ENCODE measurements at regions not wholly inside any gene's neighbourhood (a gene's known extent, or its start where the extent isn't known, plus 50 kb on each side); places are given as distances from the start of the nearest gene placed in this dataset.

DNA sequence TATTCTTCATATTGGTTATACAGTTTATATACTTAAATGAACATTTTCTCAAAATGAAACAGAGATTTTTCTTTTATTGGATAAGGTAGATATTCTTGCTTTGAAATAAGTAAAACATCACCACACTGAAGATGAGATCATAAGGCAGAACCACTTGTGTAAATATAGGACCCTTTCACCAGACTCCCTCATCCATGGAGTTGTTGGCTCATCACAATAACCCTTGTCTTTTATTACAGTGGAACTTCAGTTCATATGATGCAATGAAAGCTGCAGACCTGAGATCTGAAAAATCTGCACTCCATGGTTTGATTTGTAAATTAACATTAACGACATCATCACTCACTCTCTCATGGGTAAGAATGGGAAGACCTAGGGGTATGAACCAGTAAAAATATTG lies 51.9 kb upstream of the DBX2 start:
- no peak for DNase-seq (ENCODE audit: low spot score)
- Histone ChIP-seq H3K27ac (no peak overlapping the region), H3K4me3 (no peak overlapping the region)
- TF ChIP-seq, protein P1, sequence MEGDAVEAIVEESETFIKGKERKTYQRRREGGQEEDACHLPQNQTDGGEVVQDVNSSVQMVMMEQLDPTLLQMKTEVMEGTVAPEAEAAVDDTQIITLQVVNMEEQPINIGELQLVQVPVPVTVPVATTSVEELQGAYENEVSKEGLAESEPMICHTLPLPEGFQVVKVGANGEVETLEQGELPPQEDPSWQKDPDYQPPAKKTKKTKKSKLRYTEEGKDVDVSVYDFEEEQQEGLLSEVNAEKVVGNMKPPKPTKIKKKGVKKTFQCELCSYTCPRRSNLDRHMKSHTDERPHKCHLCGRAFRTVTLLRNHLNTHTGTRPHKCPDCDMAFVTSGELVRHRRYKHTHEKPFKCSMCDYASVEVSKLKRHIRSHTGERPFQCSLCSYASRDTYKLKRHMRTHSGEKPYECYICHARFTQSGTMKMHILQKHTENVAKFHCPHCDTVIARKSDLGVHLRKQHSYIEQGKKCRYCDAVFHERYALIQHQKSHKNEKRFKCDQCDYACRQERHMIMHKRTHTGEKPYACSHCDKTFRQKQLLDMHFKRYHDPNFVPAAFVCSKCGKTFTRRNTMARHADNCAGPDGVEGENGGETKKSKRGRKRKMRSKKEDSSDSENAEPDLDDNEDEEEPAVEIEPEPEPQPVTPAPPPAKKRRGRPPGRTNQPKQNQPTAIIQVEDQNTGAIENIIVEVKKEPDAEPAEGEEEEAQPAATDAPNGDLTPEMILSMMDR (IDR thresholded peaks at IDR 0.05) = no peak

DNA sequence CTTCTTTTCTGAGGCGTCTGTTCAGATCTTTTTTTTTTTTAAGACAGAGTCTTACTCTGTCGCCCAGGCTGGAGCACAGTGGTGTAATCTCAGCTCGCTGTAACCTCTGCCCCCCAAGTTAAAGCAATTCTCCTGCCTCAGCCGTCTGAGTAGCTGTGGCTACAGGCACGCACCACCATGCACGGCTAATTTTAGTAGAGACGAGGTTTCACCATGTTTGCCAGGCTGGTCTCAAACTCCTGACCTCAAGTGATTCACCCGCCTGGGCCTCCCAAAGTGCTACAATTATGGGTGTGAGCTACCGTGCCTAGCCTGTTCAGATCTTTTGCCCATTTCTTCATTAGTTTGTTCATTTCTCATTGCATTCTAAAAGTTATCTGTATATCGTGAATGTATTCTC lies 55.1 kb upstream of the DBX2 start:
- H3K4me3 ChIP-seq = no peak overlapping the region
- H3K27ac ChIP-seq = no peak overlapping the region
- TF ChIP-seq, protein P1 (IDR thresholded peaks at IDR 0.05) = no peak
- DNase-seq (ENCODE audit: low spot score) = no peak

DNA sequence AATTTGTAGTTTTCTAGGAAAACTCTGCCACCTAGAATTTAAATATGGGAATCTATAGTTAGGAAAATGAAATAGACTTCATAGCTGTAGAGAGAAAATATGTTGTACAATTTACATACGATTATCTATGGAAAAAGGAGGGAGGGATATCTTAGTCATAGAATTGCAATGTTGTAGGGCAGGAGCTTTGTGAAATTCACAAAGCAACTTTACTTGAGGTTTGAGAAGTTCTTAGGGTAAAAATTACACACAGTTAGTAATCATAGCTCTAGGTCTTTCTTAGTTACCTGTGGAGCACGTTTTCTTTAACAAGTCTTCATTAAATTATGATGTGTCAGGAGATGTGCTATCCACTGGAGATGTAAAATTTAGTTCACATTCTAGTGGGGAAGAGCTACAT lies 61.4 kb upstream of the DBX2 start:
- no peak for DNase-seq (ENCODE audit: low spot score)
- Histone ChIP-seq H3K4me3 (no peak overlapping the region), H3K27ac (no peak overlapping the region)
- TF ChIP-seq, protein P1 (IDR thresholded peaks at IDR 0.05) = no peak

DNA sequence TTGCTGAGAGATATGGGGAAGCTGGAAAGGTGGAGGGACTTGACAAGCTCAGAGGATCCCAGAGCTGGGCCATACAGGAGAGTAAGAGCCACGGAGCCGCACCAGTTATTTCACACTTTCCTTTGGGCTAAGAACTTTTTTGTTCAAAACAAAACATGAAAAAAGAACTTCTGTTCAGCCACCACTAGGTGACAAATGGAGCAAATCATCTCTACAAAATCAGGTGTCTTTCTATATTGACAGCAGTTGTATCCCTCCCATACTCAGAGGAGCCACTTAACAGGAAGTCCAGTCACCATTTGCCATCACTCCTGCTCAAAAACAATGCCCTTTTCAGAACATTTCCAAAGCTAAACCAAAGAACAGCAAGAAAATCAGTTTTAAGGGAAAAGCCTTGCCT lies 70.3 kb upstream of the DBX2 start:
- H3K4me3 ChIP-seq = no peak overlapping the region
- H3K27ac ChIP-seq = no peak overlapping the region
- TF ChIP-seq, protein P1 (IDR thresholded peaks at IDR 0.05) = no peak
- DNase-seq (ENCODE audit: low spot score) = no peak

DNA sequence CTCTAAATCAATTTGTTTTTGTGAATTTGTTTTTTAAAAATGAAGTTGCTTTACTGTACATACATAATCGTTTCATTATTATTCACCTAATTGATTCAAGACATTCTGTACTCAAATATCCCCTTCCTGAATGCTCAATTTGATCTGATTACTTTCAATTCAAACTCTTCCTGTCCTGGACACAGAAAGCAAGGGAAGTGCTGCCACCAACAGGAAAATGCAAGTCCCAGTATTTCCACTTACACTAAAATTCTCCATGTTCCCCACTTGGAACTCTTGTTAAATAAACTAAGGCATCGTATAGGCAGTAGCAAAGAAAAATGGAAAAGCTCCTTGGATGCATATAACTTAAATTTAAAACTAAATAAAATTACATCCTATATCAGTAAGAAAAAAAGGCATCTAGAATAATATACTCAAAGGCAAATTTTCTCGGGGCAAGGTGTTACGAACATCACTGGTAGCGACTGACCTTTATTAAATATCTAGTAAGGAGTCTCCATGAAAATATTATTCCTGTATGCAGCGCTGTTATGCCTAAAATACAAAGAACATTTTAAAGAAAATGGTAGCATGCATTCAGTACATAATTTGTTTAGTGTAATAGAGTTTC lies 72.0 kb upstream of the DBX2 start:
- H3K4me3 ChIP-seq = no peak overlapping the region
- TF ChIP-seq, protein P1 (IDR thresholded peaks at IDR 0.05) = no peak
- no peak overlapping the region for H3K27ac ChIP-seq
- no peak for DNase-seq (ENCODE audit: low spot score)

DNA sequence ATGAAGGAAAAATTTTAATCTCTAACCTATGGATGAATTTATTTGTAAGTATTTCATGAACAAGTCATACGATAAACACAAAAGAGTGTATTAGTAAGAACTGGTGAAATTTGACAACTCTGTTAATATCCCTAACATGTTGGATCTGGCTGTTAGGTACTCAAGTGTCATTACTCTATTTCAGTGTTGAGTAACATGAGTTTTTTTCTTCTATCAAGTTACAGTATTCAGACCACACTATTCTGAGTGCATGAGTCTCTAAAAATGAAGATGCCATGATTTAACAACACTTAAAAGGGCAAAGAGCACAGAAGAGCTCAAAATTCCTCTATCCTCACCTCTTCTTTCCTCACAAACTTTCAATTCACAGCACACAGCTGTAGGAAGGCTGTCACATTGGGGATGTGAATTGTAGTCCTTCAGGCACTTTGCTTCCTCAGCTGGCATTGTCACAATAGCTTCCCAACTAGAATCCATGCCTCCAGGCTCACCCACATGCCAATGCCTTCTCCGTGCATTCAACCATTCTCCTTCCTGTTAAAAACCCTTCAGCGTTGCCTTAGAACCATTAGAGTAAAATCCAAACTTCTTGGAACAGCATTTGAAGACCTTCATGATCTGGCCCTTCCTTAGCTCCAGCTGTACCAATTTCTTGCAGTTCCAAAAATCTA lies 73.7 kb upstream of the DBX2 start:
- TF ChIP-seq, protein P1 (IDR thresholded peaks at IDR 0.05) = no peak
- Histone ChIP-seq H3K27ac (no peak overlapping the region), H3K4me3 (no peak overlapping the region)
- DNase-seq (ENCODE audit: low spot score) = no peak

DNA sequence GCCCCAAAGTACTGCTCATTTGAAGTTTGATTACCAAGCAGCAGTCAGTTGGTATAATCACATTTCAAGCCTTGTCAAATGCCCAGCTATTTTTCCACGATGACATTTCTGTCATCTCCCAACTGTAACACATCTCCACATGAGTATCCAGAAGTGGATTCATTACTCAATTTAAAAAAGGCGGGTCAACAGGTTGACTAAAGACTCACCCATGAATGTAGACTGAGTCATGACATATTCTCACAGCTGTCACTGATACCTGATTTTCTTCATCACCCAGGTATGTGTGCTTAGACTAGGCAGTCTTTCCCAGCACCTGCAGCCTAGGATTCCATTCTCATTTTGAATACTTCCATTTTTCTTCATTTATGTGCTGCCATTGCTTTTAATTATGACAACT lies 75.1 kb upstream of the DBX2 start:
- Histone ChIP-seq H3K4me3 (no peak overlapping the region), H3K27ac (no peak overlapping the region)
- no peak for DNase-seq (ENCODE audit: low spot score)
- TF ChIP-seq, protein P1 (IDR thresholded peaks at IDR 0.05) = no peak

Measured in coronary artery (tissue), 2 donors.